Esophagus muscularis mucosa (tissue), 4 donors: ENCODE measurements at regions not wholly inside any gene's neighbourhood (a gene's known extent, or its start where the extent isn't known, plus 50 kb on each side); places are given as distances from the start of the nearest gene placed in this dataset.

Experiments used
- DNase-seq: peaks from one replicate; pipeline ENCODE4 v3.0.0-alpha.2; 2017; ENCODE audit errors: extremely low spot score
- H3K27ac ChIP-seq, 4 donors: fragments of 200-600 bp; sonication (generic); replicated peaks in 1 of 4; 1 replicate in 3 of 4; 2 replicates in 1 of 4; pipeline ENCODE4 v1.5.1; 2016 to 2019; ENCODE audit warnings: mild to moderate bottlenecking in 1 of 4
- H3K27me3 ChIP-seq, 4 donors: fragments of 200-600 bp; sonication (generic); one replicate each; pipeline versions ENCODE4 v1.5.1 to v1.6.0; 2016 to 2019
- H3K36me3 ChIP-seq, 4 donors: fragments of 200-600 bp; sonication (generic); one replicate each; pipeline ENCODE4 v1.5.1; 2016 to 2019
- H3K4me1 ChIP-seq, 4 donors: fragments of 200-600 bp; sonication (generic); one replicate each; pipeline ENCODE4 v1.5.1; 2016 to 2019
- H3K4me3 ChIP-seq, 4 donors: fragments of 200-600 bp; sonication (generic); 1 replicate in 2 of 4; 2 replicates in 2 of 4; pipeline ENCODE4 v1.5.1; 2016 to 2019; ENCODE audit warnings: mild to moderate bottlenecking in 4 of 4, moderate library complexity in 1 of 4
- H3K9me3 ChIP-seq, 4 donors: fragments of 200-600 bp; sonication (generic); 1 replicate in 3 of 4; 2 replicates in 1 of 4; pipeline ENCODE4 v1.5.1; 2016 to 2019
- EP300 ChIP-seq: sonication (generic); formaldehyde crosslinking; IDR thresholded peaks from one replicate; pipeline ENCODE4 v1.6.1; 2017; ENCODE audit warnings: antibody characterized with exemption
- POLR2A ChIP-seq: fragments of 450-650 bp; IDR thresholded peaks from one replicate; pipeline ENCODE4 v1.6.1; 2017; ENCODE audit warnings: antibody characterized with exemption, moderate library complexity, mild to moderate bottlenecking, low read depth
- POLR2AphosphoS5 ChIP-seq, 2 donors: sonication (generic); formaldehyde crosslinking; IDR thresholded peaks; one replicate each; pipeline ENCODE4 v1.6.1; 2017; ENCODE audit warnings: antibody characterized with exemption in 2 of 2
- WGBS: methylation state at CpG from one replicate; pipeline ENCODE4 v1.1.5; 2018; 5-methylcytosine and 5-hydroxymethylcytosine counted together
- intact Hi-C: fragments of 100-400 bp; cut with DNase I; formaldehyde crosslinking; loops from one replicate; pipeline ENCODE4 v1.15.1; 2023
- TF ChIP-seq, protein P1 (sequence below), 3 experiments: fragments of 200-600 bp in 2 of 3; fragments of 450-650 bp in 1 of 3; sonication (generic) in 2 of 3; IDR thresholded peaks; one replicate each; pipeline ENCODE4 v1.5.1; 2017 to 2019; ENCODE audit warnings: antibody characterized with exemption in 3 of 3, mild to moderate bottlenecking in 2 of 3, moderate library complexity in 1 of 3

DNA sequence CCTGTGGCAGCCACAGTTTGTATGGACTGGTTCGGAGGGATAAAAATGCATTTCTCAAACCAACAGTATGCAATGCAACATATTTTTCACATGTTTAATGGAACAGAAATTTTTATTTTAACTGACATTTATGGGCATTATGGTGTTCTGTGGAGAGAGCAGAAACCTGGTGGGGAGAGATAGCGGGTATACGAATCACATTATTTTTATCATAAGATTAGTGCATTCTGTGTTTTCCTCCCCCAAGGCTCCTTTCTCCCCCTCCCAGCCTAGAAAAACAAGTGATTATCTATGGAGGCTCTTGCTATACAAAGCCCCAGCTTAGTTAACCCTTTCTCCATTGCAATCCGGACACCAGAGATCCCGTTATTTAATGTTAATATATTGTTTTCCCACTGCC, 289.8 kb upstream of the PIK3C3 start:
- no peak for DNase-seq
- no peaks in the 10 kb centered on the region for H3K36me3 ChIP-seq
- no peak overlapping the region for H3K27ac ChIP-seq
- H3K4me3 ChIP-seq, result no peak overlapping the region
- H3K4me1 ChIP-seq, result no peaks in the 10 kb centered on the region
- WGBS, result 97% methylated on average over 5 of the region's 5 CpGs
- H3K9me3 ChIP-seq, result peaks cover 0 to 8% (median 0%) of the 10 kb centered on the region in 4 donors
- H3K27me3 ChIP-seq, result no peaks in the 10 kb centered on the region
- intact Hi-C loops, result no loop called here
- TF ChIP-seq EP300 (no peak), POLR2A (no peak), POLR2AphosphoS5 (IDR thresholded peaks at IDR 0.05) (no peak)
- TF ChIP-seq, protein P1, sequence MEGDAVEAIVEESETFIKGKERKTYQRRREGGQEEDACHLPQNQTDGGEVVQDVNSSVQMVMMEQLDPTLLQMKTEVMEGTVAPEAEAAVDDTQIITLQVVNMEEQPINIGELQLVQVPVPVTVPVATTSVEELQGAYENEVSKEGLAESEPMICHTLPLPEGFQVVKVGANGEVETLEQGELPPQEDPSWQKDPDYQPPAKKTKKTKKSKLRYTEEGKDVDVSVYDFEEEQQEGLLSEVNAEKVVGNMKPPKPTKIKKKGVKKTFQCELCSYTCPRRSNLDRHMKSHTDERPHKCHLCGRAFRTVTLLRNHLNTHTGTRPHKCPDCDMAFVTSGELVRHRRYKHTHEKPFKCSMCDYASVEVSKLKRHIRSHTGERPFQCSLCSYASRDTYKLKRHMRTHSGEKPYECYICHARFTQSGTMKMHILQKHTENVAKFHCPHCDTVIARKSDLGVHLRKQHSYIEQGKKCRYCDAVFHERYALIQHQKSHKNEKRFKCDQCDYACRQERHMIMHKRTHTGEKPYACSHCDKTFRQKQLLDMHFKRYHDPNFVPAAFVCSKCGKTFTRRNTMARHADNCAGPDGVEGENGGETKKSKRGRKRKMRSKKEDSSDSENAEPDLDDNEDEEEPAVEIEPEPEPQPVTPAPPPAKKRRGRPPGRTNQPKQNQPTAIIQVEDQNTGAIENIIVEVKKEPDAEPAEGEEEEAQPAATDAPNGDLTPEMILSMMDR (IDR thresholded peaks at IDR 0.05), result no peak

DNA sequence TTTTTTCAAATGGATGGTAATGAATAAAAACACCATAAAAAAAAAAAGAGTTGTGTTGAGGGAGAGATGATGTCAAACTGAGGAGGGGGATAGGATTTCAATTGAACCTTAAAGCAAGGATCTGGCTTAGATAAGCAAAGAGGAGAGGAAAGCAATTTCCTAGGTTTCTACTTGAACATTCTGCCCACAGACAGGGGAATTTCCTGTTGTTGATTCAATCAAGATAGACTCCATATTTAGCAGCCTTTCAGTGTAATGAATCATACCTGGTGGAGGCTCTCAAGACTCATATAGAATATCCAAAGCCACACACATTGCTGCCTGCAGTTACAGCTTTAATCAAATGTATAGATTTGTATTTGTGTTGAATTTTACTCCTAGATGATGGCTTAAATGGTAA, 294.4 kb upstream of the PIK3C3 start:
- intact Hi-C loops, result no loop called here
- Histone ChIP-seq H3K27me3 (no peaks in the 10 kb centered on the region), H3K27ac (no peak overlapping the region), H3K4me3 (no peak overlapping the region), H3K36me3 (no peaks in the 10 kb centered on the region), H3K9me3 (peaks cover 0 to 8% (median 0%) of the 10 kb centered on the region in 4 donors), H3K4me1 (no peaks in the 10 kb centered on the region)
- TF ChIP-seq, protein P1 (IDR thresholded peaks at IDR 0.05), result no peak
- TF ChIP-seq POLR2A (no peak), EP300 (no peak), POLR2AphosphoS5 (IDR thresholded peaks at IDR 0.05) (no peak)
- no peak for DNase-seq

DNA sequence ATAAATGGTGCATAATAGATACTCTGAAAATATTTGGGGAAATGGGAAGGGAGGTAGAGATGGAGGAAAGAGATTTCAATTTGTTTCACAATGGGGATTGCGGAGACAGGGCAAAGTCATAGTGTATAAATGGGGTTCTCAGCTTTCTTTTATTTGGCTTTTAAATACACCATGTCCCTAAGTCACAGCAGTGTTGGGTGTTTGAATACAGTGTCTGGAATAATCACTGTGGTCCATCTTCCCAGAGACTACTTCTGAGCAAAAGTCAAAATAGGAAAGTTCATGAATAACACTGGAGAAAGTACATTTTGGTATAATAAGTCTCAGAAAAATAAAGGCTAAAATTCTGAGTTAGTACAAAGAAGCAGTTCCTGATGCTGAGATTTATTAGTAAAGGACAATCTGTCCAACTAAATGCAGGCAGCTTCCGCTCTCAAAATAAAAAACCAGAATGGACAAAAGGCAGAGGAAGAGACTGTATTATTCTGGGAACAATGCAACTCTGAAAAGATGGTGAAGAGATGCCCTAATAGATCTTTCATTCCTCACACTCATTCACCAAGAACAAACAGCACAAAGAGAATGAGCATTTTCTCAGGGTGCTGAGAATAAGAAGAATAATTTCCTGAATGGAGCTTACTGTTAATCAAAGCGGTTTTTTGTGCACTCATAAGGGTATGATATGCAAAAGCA, 295.4 kb upstream of the PIK3C3 start:
- 64% methylated on average over 3 of the region's 3 CpGs for WGBS
- intact Hi-C loops, result no loop called here
- TF ChIP-seq, protein P1 (IDR thresholded peaks at IDR 0.05), result no peak
- TF ChIP-seq POLR2AphosphoS5 (IDR thresholded peaks at IDR 0.05), result no peak
- TF ChIP-seq POLR2A, result no peak
- no peak for TF ChIP-seq EP300
- Histone ChIP-seq H3K4me3 (no peak overlapping the region), H3K36me3 (no peaks in the 10 kb centered on the region), H3K4me1 (no peaks in the 10 kb centered on the region), H3K27ac (no peak overlapping the region), H3K27me3 (no peaks in the 10 kb centered on the region), H3K9me3 (peaks cover 0 to 8% (median 0%) of the 10 kb centered on the region in 4 donors)
- DNase-seq, result no peak

DNA sequence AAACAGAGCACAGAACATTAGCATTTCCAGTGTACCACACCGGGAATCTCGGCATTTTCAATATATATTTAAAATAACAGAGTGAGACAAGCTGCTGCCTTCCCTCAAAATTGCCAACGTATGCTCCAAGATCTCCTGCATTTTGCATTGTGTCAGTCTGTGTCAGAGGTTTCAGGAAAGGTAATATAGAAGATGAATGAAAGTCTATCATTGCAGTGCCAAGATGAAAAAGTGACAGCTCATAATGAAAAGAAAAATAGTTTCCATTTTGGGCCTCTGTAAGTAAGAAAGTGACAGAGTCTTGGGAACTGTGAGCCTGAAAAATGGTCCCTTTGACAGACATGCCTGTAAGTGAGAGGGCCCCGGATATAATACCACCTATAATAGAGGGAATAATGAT, 297.8 kb upstream of the PIK3C3 start:
- TF ChIP-seq POLR2AphosphoS5 (IDR thresholded peaks at IDR 0.05) (no peak), POLR2A (no peak), EP300 (no peak)
- TF ChIP-seq, protein P1 (IDR thresholded peaks at IDR 0.05), result no peak
- WGBS, result 78% methylated on average over 4 of the region's 4 CpGs
- intact Hi-C loops, result no loop called here
- no peaks in the 10 kb centered on the region for H3K4me1 ChIP-seq
- H3K27me3 ChIP-seq, result no peaks in the 10 kb centered on the region
- H3K27ac ChIP-seq, result no peak overlapping the region
- H3K36me3 ChIP-seq, result no peaks in the 10 kb centered on the region
- DNase-seq, result no peak
- H3K4me3 ChIP-seq, result no peak overlapping the region
- H3K9me3 ChIP-seq, result no peaks in the 10 kb centered on the region

DNA sequence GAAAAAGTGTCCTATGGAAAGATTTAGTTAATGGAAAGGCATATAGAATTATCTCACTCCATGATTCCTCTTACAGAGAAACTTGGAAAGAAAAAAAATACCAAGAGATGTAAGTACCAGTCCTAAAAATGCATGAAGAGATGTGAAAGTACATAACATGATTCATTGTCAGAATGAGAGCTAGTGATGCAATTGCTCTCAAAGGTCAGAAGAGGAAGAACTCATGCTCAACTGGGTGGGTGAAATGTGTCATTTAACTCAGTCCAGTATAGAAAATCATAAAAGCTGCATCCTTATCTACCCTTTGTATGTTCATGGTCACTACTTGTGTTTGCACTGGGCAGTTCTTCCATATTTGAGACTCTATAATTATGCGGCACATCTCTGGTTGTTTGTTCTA, 300.0 kb upstream of the PIK3C3 start:
- H3K9me3 ChIP-seq, result no peaks in the 10 kb centered on the region
- H3K4me3 ChIP-seq, result no peak overlapping the region
- DNase-seq, result no peak
- H3K27me3 ChIP-seq, result no peaks in the 10 kb centered on the region
- intact Hi-C loops, result no loop called here
- H3K27ac ChIP-seq, result no peak overlapping the region
- H3K4me1 ChIP-seq, result no peaks in the 10 kb centered on the region
- TF ChIP-seq, protein P1 (IDR thresholded peaks at IDR 0.05), result no peak
- TF ChIP-seq EP300, result no peak
- no peak for TF ChIP-seq POLR2A
- no peak for TF ChIP-seq POLR2AphosphoS5 (IDR thresholded peaks at IDR 0.05)
- H3K36me3 ChIP-seq, result no peaks in the 10 kb centered on the region
- 86% methylated on average over 1 of the region's 1 CpG for WGBS
